GM06990 (cell line): ENCODE measurements at regions not wholly inside any gene's neighbourhood (a gene's known extent, or its start where the extent isn't known, plus 50 kb on each side); places are given as distances from the start of the nearest gene placed in this dataset.

ENCODE experiments used
- DNase-seq: peaks from one replicate; pipeline ENCODE4 v3.0.0-alpha.2; 2011; ENCODE audit not compliant: insufficient read length; ENCODE audit errors: extremely low read depth
- H3K27me3 ChIP-seq: replicated peaks from 2 replicates; pipeline ENCODE4 v1.6.0; 2011; ENCODE audit warnings: low read length; ENCODE audit not compliant: control insufficient read depth, insufficient read depth
- H3K36me3 ChIP-seq: 2 replicates; pipeline ENCODE4 v1.5.1; 2011; ENCODE audit warnings: low read length; ENCODE audit not compliant: control insufficient read depth, insufficient read depth
- H3K4me3 ChIP-seq: replicated peaks from 2 replicates; pipeline ENCODE4 v1.5.1; 2011; ENCODE audit warnings: low read depth, mild to moderate bottlenecking, control low read depth, low read length
- TF ChIP-seq, protein P1 (sequence below): IDR thresholded peaks from 2 replicates; pipeline ENCODE4 v1.5.1; 2011; ENCODE audit warnings: low read length, control low read depth, mild to moderate bottlenecking, inconsistent platforms; ENCODE audit not compliant: insufficient read depth, poor library complexity, severe bottlenecking

DNA sequence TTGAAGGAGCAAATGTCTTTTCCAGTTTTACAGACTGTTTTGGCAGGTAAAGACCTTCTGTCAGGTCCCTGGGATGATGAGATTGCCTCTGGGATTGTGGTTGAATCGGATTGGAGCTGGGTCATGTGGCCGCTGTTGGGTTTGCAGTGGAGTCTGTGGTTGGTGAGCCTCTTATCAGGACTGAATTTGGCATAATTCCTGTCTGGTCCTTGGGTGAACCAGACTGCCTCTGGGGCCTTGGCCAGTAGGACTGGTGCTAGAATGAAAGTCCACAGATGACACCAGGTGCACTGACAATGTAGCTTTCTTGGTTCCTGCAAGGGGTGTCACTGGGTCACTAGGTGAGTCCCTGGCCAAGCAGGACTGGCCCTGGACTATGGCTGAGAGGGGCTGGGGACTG lies 155.3 kb downstream of the TPH2 start:
- Histone ChIP-seq H3K36me3 (no peaks in the 10 kb centered on the region), H3K4me3 (no peak overlapping the region), H3K27me3 (no peaks in the 10 kb centered on the region)
- DNase-seq = no peak
- TF ChIP-seq, protein P1, sequence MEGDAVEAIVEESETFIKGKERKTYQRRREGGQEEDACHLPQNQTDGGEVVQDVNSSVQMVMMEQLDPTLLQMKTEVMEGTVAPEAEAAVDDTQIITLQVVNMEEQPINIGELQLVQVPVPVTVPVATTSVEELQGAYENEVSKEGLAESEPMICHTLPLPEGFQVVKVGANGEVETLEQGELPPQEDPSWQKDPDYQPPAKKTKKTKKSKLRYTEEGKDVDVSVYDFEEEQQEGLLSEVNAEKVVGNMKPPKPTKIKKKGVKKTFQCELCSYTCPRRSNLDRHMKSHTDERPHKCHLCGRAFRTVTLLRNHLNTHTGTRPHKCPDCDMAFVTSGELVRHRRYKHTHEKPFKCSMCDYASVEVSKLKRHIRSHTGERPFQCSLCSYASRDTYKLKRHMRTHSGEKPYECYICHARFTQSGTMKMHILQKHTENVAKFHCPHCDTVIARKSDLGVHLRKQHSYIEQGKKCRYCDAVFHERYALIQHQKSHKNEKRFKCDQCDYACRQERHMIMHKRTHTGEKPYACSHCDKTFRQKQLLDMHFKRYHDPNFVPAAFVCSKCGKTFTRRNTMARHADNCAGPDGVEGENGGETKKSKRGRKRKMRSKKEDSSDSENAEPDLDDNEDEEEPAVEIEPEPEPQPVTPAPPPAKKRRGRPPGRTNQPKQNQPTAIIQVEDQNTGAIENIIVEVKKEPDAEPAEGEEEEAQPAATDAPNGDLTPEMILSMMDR = no peak

DNA sequence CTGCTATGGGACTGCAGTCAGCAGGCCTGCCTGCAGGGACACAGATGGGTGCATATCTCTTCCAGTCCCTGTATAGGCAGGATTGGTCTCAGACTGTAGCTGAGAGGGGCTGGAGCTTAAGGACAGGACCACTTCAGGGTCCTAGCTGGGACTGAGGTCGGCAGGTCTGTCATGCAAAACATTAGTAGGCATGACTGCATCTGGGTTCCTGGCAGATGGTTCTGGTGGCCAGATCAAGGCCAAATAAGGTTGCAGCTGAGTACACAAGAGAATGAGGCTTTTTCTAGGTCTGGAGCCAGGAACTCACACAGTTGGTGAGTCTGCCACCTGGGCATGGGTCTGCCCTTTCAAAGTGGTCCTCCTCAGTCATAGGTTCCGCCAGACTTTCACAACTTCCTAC lies 155.8 kb downstream of the TPH2 start:
- Histone ChIP-seq H3K4me3 (no peak overlapping the region), H3K36me3 (no peaks in the 10 kb centered on the region), H3K27me3 (no peaks in the 10 kb centered on the region)
- TF ChIP-seq, protein P1 = no peak
- no peak for DNase-seq

- Histone ChIP-seq H3K27me3 (no peaks in the 10 kb centered on the region), H3K4me3 (no peak overlapping the region), H3K36me3 (no peaks in the 10 kb centered on the region)
- DNase-seq = no peak
- TF ChIP-seq, protein P1 = no peak
Measured at GRCh38 chr12:72095025-72095424, 156.4 kb downstream of the TPH2 start.

- no peak for DNase-seq
- Histone ChIP-seq H3K27me3 (no peaks in the 10 kb centered on the region), H3K36me3 (no peaks in the 10 kb centered on the region), H3K4me3 (no peak overlapping the region)
- TF ChIP-seq, protein P1 = no peak
Measured at GRCh38 chr12:72098622-72099021, 160.0 kb downstream of the TPH2 start.

GRCh38 chr12:72100854-72101253 lies 162.2 kb downstream of the TPH2 start:
- TF ChIP-seq, protein P1 = no peak
- Histone ChIP-seq H3K36me3 (no peaks in the 10 kb centered on the region), H3K4me3 (no peak overlapping the region), H3K27me3 (no peaks in the 10 kb centered on the region)
- no peak for DNase-seq

GRCh38 chr12:72102150-72102549 lies 163.5 kb downstream of the TPH2 start:
- H3K36me3 ChIP-seq = no peaks in the 10 kb centered on the region
- DNase-seq = no peak
- TF ChIP-seq, protein P1 = no peak

More at GRCh38 chr12:72102150-72102549, 163.5 kb downstream of the TPH2 start:
- Histone ChIP-seq H3K4me3 (no peak overlapping the region), H3K27me3 (no peaks in the 10 kb centered on the region)
